CD4-positive, alpha-beta T cell treated with Interferon gamma for 1 hour (primary cell): ENCODE measurements at regions not wholly inside any gene's neighbourhood (a gene's known extent, or its start where the extent isn't known, plus 50 kb on each side); places are given as distances from the start of the nearest gene placed in this dataset.

Experiments
- DNase-seq: peaks from one replicate; pipeline ENCODE4 v3.0.0-alpha.2; 2020

GRCh38 chr11:29780756-29781155 is 236.1 kb downstream of the KCNA4 start:
- DNase-seq = no peak

- no peak for DNase-seq
These were observed 243.1 kb downstream of the KCNA4 start for GRCh38 chr11:29773656-29774264.

- DNase-seq = no peak
These were observed 260.0 kb downstream of the KCNA4 start for GRCh38 chr11:29756871-29757270.

DNA sequence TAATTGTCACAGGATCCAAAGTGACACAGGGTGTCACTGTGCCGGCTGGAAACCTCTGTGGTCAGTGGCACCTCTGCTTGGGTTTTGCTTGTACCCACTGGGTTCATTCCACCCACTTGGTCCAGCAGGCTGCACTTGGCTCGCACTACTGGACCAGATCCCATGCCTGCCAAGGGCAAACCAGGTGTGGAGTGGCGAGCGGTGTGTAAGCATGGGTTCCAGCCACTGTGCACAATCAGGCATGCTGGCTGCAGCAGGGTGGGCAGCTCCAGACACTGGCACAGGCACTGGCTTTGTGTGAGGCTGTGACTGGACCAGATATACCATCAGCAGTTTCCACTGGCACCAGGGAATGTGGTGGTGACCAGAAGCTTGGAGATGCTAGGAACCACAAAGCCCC is 261.4 kb downstream of the KCNA4 start:
- DNase-seq = no peak

GRCh38 chr11:29751618-29752017 is 265.2 kb downstream of the KCNA4 start:
- no peak for DNase-seq

- DNase-seq = no peak
These were observed 266.4 kb downstream of the KCNA4 start for GRCh38 chr11:29750392-29750791.

DNA sequence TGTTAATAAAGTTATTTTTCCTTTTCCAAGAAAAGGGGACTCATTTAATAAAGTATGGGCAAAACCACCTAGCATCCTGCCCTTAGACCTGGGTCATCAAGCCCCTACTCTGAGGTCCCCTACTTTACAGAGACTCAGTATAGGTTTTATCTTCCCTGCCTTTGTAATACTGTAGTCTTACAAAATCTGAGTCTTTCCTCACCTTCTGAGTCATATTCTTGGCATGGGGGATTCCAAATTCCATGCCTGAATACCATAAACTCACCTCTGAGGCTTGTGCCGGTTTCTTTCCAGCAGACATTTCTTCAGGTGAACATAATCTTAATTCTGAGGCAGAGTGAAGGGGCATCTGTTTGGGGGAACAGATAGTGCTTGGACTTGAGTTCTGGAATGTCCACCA is 282.5 kb downstream of the KCNA4 start:
- DNase-seq = no peak

GRCh38 chr11:29713831-29714320 is 303.0 kb downstream of the KCNA4 start:
- DNase-seq = no peak

DNA sequence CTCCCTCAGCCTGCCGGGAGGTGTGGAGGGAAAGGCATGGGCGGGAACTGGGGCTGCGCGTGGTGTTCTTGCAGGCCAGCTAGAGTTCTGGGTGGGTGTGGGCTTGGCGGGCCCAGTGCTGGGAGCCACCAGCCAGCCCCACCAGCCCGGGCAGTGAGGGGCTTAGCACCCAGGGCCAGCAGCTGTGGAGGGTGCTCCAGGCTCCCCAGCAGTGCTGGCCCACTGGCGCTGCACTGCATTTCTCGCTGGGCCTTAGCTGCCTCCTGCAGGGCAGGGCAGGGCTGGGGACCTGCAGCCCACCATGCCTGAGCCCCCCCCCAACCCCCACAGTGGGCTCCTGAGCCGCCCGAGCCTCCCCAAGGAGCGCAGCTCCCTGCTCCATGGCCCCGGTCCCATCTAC is 304.2 kb downstream of the KCNA4 start:
- DNase-seq = no peak

DNA sequence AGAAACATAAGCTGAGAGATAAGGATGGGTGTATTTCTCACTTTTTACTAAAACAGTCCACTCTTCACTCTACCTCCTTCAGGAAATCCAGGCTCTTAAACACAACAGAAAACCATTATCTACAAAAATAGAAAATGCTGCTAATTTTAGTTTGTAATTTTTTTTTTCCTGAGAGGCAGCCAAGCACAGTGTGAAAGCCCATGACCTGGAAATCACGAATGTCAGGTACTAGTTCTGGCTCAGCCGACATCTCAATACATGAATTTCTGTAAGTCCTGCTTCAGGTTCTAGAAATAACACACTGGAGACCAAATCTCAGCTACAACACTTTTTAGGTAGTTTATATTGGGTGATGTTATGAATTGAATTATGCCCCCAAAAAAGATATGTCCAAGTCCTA is 308.9 kb downstream of the KCNA4 start:
- DNase-seq = no peak

- DNase-seq = no peak
These were observed 331.5 kb downstream of the KCNA4 start for GRCh38 chr11:29685361-29685760.

GRCh38 chr11:29682856-29683255 is 334.0 kb downstream of the KCNA4 start:
- no peak for DNase-seq

DNA sequence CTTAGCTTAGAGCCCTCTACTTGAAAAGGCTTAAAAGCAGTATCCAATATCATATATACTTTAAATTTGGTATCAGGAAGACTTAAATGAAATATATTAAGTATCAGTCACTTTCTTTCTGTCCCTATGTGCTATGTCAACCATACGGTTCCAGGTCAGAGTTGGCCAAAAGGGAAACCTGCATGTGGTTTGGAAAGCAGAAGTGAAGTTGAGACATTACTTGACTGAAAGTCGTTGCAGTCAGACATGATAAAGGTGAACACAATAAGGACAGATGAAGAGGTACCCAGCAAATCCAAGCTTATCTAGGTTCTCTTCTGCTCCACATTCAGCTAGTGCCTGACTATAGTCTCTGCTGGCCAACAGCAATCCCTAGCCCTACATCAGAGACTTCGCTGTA is 336.8 kb downstream of the KCNA4 start:
- no peak for DNase-seq

DNA sequence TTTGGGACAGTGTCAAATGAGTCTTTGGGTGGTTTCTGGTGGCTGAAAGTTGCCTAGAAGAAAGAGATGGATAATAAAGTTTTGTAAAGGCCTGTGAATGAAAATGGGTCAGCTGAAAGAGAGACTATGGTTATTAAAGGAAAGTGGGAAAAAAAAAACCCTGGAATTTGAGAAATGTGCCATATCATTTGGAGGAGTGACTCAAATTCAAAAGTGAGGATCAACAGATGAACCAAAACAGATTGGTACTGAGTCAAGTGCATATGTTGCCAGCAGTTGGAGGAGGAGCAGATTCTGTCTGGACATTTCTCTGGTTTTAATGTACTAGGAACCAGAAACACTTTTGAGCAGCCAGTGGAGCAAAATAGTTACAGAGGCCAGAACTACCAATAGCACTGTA is 339.8 kb downstream of the KCNA4 start:
- no peak for DNase-seq

DNA sequence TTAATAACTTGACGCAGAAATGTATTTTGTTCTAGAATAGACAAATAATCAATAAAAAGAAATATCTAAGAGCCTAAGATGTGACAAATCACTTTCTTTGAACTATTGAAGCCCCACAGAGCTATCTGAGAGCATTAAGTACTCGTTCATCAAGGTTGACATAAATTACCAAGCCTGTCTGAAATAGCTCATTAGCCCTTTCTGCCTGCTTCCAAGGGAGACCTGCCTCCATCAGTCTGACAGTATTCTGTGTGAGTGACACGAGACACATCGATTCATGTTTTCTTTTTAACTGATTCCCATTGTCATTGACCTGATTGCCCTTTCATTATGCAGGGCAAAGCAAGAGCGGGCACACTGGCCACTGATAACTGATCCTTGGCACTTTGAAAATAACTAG is 347.5 kb downstream of the KCNA4 start:
- no peak for DNase-seq

DNA sequence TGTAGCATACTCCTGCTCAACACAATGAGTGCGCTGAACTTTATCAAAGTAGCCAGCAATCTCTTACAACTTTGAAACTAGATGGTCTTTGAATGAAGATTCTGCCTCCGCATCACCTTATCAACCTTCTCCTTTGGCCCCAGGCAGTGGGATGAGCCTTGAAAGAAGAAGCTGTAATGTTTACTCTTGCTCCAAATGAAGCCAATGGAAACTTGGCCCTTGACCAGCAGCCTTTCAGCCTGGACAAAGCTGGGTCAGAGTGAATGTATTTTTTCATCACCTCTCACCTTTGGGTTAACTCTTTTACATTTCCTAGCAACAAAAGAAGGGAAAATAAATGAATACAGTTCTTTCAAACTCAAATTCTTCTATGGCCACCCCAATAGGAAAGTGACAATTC is 359.1 kb downstream of the KCNA4 start:
- DNase-seq = no peak

DNA sequence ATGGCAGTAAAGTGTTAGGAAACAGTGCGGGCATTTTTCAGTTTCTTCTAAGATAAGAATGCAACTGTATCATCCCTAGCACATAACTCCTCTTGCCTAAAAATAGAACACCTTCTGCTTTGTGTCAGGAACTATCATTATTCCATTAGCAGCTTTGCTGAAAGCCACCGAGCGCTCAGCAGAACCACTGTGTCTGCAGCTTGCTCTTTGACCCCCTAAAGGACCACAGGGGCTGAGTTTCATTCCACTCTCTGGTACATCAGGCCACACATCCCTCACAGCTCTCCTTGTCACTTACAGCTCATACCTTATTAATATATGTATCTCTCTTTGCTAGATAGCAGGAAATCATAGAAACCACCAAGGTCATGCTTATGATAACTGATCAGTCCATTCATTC is 360.2 kb downstream of the KCNA4 start:
- no peak for DNase-seq

DNA sequence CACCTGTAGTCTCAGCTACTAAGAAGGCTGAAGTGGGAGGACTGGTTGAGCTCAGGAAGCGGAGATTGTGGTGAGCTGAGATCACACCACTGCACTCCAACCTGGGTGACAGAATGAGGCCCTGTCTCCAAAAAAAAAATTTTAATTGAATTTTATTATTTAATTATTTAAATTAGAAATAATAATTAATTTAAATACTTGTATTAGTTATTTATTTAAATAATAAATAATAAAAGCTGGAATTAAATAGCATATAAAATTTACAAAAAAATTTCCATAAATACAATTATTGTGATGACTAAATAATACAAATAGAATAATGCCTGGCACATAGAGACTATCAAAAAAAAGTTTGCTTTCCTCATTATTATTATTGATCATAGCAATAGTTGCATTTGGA is 371.5 kb downstream of the KCNA4 start:
- no peak for DNase-seq

DNA sequence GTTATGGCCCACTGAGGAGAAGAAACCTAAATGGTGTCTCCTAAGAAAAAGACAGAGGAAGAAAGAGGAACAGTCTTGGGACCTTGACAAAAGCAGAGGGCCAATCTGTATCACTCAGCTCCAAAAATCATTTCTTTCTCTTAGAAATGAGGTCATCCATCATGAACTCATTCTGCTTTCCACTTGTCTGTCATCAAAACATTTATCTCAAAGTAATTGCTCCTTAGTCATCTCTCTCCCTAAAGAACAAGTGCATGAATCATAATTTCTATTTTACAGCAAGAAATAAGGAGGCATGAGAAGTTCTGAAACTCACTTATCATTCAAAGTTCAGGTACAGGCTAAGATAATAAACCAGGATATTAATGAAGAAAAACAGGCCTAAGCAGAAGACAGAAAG is 375.6 kb downstream of the KCNA4 start:
- DNase-seq = no peak

GRCh38 chr11:29634744-29635143 is 382.1 kb downstream of the KCNA4 start:
- DNase-seq = no peak

DNA sequence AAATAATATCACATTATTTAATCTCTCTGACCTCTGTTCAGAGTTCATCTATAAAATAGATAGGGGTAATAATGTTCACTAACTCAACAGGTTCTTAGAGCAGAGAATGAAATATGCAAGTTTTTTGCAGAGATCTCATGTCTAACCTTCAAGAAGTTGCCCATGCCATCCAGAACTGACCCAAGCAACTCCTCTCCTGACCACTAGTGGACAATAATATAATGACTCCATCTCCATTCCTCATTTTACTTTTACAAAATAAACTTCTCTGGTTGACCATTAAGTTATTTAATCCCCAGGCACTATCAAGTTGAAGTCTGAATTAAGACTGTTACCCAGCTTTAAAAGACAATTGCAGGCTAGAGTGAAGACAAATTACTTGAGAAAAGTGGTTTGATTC is 382.6 kb downstream of the KCNA4 start:
- DNase-seq = no peak

GRCh38 chr11:29629286-29629685 is 387.5 kb downstream of the KCNA4 start:
- DNase-seq = no peak

DNA sequence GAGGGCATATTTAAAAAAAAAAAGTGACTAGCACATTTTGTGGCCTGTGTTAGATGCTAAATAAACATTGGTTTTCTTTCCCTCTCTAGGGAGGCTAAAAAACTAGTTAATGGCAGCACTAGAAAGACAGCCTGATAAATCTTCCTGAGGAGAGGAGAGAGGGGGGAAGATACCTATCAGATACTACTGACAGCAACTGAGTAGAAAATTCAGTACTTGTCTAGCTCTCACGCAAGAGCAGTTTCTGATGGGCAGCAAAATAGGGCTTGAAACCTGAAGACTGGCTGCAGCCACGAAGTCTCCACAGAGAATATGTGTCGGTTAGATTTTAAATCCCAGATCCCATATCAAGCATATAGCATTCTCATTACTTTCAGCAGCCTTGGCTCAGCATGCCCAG is 388.2 kb downstream of the KCNA4 start:
- no peak for DNase-seq

- DNase-seq = no peak
These were observed 389.3 kb downstream of the KCNA4 start for GRCh38 chr11:29627541-29627940.

DNA sequence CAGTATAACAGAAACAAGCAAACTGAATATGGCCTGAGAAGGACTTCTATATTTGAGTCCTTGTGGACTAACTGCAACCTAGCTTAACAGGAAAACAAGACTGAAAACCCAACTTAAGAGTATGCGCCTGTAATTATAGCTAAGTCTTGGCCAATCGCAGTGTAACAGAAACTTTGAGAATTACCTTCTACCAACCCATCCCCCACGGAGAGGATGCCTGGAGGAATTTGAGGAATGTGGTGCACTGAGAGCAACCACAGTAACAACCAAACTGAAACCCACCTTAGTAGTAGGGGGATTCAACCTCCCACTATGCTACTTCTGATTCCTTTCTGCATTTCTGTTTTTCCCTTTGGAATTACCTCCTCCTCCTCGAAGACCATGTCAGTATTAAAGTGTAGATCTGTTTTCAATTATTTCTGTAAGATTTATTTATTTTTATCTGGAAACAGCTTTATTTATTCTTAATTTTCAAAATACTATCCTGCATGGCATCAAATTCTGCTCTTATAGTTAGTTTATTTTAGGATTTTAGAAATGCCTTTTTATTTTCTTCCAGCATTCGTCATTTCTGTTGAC is 393.6 kb downstream of the KCNA4 start:
- no peak for DNase-seq
